ENCODE measurements at regions not wholly inside any gene's neighbourhood (a gene's known extent, or its start where the extent isn't known, plus 50 kb on each side); places are given as distances from the start of the nearest gene placed in this dataset.
"Not testable (repeated sequence)": the region's sequence is repeated elsewhere in the genome, so short reads cannot be mapped to it uniquely, and the experiment has no call there.

DNA sequence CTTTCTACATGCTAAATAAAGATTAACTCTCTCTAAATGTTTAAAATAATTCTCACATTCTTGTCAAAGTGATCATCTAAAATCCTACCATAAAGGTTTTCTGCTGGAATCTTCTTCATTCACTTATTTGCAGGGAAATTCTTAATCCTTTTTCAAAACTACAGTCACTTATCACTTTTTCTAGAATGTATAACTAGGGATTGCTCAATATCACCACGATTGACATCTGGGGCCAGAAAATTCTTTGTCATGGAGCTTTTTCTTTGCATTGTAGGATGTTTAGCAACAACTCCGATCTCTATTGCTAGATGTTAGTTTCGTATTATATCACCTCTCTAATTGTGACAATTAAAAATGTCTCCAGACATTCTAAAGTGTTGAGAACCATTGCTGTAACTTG is 344.9 kb upstream of the PIK3R1 start:
- no peak for ATAC-seq

GRCh38 chr5:67864335-67864734 is 351.2 kb upstream of the PIK3R1 start:
- not testable (repeated sequence) for ATAC-seq

DNA sequence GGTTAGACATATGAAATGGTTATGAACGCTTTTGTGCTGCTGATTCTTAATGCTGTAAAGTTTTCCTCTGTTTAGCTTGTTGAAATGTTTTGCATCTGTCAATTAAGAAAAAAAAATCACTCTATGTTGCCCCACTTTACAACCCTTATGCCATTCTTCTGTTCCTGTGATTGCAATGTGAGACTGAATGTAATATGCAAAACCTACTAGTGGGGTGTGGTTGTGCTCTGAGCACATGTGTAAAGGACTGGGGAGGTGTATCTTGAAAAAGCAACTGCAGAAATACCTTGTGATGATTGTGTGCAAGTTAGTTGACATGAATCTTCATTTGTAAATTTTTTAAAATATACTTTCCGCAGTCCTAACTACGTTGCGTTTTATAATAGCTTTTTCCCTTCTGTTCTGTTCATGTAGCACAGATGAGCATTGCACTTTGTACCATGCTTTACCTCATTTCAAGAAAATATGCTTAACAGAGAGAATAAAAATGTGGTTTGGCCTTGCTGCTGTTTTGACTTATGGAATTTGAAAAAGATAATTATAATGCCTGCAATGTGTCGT is 357.0 kb upstream of the PIK3R1 start:
- ATAC-seq: no peak

GRCh38 chr5:67857502-67857901 is 358.1 kb upstream of the PIK3R1 start:
- ATAC-seq: no peak

GRCh38 chr5:67855523-67855922 is 360.0 kb upstream of the PIK3R1 start:
- no peak for ATAC-seq

- ATAC-seq: not testable (repeated sequence)
These were observed 364.6 kb upstream of the PIK3R1 start for GRCh38 chr5:67850906-67851305.

DNA sequence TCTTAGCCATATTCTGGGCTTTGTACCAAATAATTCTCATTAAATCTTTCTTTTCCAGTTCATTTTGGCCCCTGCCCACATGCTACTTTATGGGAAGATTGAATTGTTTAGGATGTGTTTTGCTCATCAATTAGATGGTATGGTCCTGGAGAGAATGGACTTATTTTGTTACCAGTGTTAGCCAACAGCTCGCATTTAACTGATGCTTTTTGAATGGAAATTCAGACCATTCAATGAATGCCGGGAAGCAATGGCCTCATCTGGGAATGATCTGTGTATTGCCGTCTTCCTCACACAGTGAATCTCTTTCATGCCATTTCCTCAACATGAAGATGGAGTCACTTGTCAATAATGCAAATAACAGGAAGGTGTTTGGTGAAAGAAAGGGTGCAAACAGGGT is 370.6 kb upstream of the PIK3R1 start:
- no peak for ATAC-seq

GRCh38 chr5:67842806-67843205 is 372.8 kb upstream of the PIK3R1 start:
- ATAC-seq: no peak

- ATAC-seq: not testable (repeated sequence)
These were observed 378.3 kb upstream of the PIK3R1 start for GRCh38 chr5:67837225-67837624.

DNA sequence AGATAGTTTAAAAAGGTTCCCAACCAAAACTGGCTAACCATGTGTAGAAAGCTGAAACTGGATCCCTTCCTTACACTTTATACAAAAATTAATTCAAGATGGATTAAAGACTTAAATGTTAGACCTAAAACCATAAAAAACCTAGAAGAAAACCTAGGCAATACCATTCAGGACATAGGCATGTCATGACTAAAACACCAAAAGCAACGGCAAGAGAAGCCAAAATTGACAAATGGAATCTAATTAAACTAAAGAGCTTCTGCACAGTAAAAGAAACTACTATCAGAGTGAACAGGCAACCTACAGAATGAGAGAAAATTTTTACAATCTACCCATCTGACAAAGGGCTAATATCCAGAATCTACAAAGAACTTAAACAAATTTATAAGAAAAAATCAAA is 379.1 kb upstream of the PIK3R1 start:
- ATAC-seq: not testable (repeated sequence)

DNA sequence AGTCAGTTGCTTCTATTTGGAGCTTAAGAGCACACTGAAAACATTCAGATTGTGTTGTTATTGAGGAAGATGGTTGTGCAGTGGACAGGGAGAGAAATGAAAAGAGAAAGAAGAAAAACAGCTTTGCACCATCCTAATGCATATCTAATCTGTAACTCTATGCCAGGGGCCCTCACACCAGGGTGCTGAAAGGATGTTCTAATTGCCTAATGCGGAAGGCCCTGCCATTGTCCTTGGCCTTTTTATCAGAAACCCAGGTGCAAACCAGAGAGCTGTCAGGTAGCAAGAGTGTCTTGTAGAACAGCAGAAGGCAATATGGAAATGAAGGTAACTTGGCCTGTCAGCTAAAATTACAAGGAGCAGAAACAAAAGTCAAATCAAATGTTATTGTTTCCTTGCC is 384.5 kb upstream of the PIK3R1 start:
- no peak for ATAC-seq

GRCh38 chr5:67827541-67827940 is 388.0 kb upstream of the PIK3R1 start:
- ATAC-seq: no peak

- ATAC-seq: no peak
These were observed 390.7 kb upstream of the PIK3R1 start for GRCh38 chr5:67824852-67825251.

DNA sequence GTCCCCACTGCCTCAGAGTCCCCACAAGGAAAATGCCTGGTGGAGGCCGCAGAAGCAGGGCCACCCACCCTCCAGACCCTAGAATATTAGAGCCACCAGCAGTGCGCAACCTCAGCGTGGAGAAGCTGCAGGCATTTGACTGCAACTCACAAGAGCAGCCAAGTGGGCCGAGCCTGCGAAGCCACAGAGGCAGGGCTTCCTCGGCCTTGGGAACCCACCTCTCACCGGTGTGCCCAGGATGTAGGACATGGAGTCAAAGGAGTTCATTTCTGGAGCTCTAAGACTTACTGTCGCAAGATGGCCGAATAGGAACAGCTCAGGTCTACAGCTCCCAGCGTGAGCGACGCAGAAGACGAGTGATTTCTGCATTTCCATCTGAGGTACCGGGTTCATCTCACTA is 397.9 kb upstream of the PIK3R1 start:
- no peak for ATAC-seq

DNA sequence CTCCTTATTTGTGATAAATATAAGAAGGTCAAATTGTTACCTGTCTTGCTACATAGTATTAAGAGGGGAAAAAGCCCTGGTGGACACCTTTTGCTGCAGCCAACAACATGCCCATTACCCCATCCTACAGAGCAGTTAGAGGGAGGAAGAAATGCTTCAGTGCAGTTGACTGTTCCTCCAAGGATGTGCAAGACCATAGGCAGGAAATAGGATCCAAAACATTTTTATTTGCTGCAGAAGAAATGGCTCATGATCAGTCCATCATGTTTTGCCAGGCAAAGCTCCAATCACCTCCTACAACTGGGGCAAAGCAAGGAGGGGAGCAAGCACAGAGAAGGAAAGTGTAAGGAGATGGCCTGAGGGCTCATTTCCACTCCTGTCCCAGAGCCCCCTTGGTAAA is 399.1 kb upstream of the PIK3R1 start:
- peak; percentile 23 for ATAC-seq

- peak; percentile 62 for ATAC-seq
These were observed 399.8 kb upstream of the PIK3R1 start for GRCh38 chr5:67815455-67816391.

DNA sequence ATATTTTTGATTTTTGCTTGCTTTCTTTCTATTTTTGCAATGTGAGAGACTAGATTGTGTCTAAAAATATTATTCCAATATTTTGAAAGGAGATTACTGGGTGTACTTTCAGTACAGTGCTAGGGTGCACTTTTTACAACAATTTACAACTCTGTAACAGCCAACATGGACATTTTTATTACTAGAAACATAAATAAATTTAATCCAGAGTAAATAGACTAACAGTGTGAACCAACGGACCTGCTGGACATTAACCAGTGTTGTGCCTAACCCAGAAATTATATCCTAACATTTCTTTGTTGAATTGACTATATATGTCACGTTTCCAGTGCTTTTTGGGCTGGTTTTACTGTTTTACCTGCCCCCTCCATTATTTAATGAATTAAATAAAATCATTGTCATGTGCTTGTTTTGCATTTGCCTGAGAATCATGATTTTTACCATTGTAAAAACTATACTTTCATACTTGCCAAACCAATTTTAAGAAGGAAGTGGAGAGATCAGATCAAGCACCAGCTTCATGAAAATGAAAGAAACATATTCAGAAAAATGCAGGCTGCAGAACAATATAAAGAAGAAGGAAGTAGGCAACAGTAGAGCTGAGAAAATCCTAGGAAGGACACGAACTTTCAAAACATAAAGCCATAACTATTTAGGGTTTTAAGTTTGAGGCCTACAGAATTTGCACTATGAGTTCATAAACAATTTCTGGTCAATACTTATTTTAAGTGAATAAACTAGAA is 400.8 kb upstream of the PIK3R1 start:
- no peak for ATAC-seq

DNA sequence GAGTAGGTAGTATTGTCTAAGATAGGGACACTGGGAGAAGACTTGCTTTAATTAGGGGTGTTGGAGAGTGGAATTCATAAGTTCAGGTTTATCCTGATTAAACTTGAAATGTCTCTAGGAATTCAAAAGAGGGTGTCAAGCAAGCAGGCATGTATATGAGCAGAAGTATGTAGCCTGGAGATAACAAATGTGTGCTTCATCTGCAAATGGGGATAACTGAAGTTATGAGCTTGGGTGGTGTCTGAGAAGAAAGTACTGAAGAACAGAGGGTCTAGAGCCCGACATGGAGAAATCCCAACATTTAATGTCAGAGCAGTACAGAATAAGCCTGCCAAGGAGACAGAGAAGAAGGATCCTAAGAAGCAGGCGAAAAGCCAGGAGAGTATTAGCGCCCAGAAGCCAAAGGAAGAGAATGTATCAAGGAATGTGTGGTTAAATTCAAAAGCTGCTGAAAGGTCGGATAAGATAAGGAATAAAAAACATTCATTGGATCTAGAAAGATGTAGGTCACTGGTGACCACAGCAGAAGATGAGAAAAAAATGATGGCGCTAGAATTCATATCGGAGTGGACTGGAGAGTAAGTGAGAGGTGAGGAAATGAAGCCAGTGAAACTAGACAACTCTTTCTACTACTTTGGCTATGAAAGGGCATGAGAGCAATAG is 401.5 kb upstream of the PIK3R1 start:
- no peak for ATAC-seq

DNA sequence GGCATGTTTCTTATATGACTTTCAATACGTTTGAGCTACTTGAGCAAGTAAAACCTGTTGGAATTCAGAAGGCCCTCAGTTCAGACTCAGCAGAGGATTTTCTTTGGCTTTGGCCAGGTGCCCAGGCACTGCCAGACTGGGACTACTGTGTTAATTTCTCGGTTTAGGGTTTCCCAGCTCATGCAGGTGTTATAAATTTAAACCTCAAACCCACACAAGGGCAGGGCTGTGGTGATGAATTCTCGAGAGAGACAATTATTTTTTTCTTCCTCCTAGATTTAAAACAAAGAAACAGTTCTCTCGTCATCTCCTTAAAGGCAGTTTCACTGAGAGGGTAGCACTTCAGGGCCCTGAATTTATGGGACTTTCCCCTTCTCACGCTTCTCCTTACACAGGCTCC is 406.0 kb upstream of the PIK3R1 start:
- no peak for ATAC-seq

DNA sequence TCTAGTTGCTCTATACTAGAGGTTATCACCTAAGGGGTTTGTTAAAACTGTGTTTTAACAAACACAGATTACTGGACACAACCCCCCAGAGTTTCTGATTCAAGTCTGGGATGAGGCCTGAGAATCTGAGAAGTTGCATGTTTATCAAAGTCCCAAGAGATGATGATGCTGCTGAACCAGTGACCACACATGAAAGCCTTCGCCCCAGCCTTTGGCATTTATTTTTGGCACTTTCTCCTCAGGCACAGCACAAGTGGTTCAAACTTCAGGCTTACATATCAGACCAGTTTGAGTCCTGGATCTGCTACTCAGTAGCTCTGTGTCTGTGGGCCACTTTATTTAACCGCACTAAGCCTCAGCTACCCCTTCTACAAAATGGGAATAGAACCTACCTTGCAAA is 407.2 kb upstream of the PIK3R1 start:
- ATAC-seq: no peak

DNA sequence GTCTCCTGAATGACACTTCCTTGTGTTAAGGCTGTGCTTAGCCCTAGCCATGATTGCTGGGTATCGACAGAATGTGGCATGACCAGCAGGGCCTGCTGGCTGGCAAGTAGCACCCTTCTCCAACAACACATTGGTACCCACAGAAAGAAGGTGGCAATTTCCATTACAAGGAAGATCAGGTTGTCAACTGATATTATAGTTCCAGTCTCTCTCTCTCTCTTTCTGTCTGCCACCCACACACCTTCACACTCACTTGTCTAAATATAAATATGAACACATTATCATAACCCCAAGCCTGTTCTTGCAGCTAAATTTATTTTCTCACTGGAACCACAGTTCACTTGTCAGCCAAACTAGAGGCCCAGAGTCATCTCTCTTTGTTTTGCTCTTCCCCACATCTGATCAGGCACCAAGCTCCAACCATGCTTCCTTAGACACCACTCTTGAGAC is 408.1 kb upstream of the PIK3R1 start:
- ATAC-seq: peak; percentile 31

DNA sequence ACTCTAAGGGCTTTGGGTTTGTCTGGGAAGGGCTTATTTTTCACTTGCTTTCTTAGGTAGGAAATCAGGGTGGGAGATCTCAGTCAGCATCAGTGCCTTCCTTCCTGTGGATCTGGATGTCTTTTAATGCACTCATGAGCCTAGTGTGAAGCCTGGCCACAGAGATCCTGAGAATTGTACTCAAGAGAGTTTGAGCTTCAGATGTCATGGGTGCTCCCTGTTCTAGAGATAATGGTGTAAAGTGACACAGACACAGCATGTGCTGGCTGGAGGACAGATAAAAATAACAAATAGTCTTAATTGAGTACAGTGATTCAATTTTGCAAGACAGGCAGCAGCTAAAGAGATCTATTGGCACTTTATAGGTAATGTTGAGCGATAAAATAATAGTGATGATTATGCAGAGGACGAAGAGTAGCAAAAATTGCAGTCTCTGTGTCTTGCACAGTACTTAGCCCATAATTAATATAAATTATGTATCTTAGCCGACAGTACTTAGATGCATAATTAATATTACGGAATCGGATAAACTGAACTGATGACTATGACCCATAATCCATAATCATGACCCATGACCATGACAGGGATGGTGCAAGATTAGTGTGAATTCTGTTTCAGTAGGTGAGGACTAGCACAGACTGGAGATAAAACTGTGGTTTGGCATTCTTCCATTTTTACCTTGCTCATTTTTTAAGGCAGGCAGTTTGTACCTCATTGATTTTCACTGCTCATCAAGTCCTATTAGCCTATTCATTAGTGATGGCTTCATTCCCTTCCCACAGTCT is 408.7 kb upstream of the PIK3R1 start:
- peak; percentile 10 for ATAC-seq

Measured in esophagus mucosa (tissue), 1 donor.